ENCODE measurements at regions not wholly inside any gene's neighbourhood (a gene's known extent, or its start where the extent isn't known, plus 50 kb on each side); places are given as distances from the start of the nearest gene placed in this dataset.
"Not testable (repeated sequence)": the region's sequence is repeated elsewhere in the genome, so short reads cannot be mapped to it uniquely, and the experiment has no call there.

GRCh38 chr7:64469673-64470072 lies 93.2 kb downstream of the ZNF680 start:
- DNase-seq, result no peak

- DNase-seq, result no peak
Measured at GRCh38 chr7:64465551-64465950, 97.3 kb downstream of the ZNF680 start.

GRCh38 chr7:64463636-64464375 lies 99.1 kb downstream of the ZNF680 start:
- peak; percentile 92 for DNase-seq

DNA sequence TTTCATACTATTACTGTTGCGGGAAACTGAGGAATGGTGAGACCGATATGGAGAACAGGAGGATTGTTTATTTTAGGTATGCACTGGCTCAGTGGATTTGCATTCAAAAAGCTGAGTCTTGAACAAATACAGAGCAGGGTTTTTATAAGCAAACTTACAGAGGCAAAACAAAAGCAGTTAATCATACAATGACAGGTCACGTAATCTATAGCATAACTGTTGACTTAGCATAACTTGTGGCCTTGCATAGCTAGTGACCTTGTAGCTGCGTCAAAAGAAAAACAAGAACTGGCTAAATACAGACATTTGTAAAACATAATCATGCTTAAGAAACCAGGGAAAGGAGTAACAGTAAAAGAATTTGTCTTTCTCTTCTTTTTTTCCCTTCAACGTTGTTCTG lies 103.0 kb downstream of the ZNF680 start:
- not testable (repeated sequence) for DNase-seq

DNA sequence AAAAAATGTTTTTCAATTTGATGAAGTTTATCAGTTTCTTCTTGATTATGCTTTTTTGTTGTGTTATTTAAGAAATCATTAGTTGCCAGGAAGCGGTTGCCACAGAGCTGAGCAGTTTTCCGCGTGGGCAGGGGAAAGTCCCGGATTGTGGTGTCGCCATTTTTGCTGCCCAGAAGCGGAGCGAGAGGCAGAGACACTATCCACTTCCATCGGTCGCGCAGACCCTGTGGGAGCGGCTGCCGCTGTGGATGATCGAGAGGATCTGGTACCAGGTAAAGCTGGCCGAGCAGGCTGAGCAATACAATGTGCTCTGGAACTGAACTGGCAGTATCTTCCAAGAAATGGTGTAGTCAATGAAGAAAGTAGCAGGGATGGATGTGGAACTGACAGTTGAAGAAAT lies 119.8 kb downstream of the ZNF736 start:
- DNase-seq, result no peak

GRCh38 chr7:64431838-64432237 lies 118.1 kb downstream of the ZNF736 start:
- DNase-seq, result no peak

- DNase-seq, result no peak
Measured at GRCh38 chr7:64429232-64429631, 115.5 kb downstream of the ZNF736 start.

DNA sequence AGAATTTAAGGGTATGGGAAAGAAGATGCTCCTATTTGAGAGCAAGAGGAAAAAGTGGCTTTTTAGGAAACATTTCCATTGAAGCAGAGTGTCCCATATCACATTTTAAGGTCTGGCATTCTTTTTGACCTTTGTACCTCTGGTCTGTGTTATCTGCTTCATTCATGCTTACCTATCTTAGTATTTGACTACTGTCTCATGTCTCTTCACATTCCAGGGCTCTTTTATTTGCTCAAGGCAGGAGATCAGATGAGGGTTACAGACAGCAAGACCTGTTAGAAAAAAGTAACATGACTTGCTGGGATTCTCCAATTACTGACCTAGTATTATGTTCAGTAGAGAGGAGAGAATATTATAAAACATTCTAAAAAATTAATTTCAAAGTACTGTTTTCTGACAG lies 111.7 kb downstream of the ZNF736 start:
- DNase-seq, result not testable (repeated sequence)

- DNase-seq, result no peak
Measured at GRCh38 chr7:64407148-64407547, 93.4 kb downstream of the ZNF736 start.
